ENCODE measurements at regions not wholly inside any gene's neighbourhood (a gene's known extent, or its start where the extent isn't known, plus 50 kb on each side); places are given as distances from the start of the nearest gene placed in this dataset.

GRCh38 chr15:60154764-60155325 is 150.7 kb downstream of the FOXB1 start:
- TF ChIP-seq CTCF (IDR thresholded peaks at IDR 0.05) (no peak), POLR2A (IDR thresholded peaks at IDR 0.05) (no peak)
